ENCODE measurements at regions not wholly inside any gene's neighbourhood (a gene's known extent, or its start where the extent isn't known, plus 50 kb on each side); places are given as distances from the start of the nearest gene placed in this dataset.
A peak's percentile ranks its signal among the peaks of the same experiment; 100 is the strongest.

DNA sequence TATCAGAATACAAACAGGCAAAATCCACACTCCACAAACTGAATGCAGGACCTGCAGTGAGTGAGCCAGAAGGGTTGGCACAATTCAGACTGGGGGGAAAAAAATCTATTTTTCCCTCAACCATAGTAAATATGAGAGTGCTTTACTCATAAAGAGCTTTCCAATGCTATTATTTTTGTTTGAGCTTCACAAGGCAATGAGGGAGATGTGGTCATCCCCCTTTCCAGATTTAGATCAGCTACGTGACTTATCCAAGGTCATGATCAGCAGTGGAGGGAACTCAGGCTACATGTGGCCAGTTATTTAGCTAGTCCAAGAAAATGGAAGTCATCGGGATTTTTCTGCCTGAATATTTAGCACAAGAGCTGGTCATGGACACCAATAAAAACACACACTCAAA lies 120.4 kb upstream of the KLF7 start:
- Mint-ChIP-seq H3K27ac (peak overlapping the region in 1 of 2 donors; percentile 43), H3K27me3 (no peaks in the 10 kb centered on the region), H3K4me3 (peak overlapping the region in 1 of 2 donors; percentile 4), H3K9me3 (peaks cover 0 to 9% of the 10 kb centered on the region in 2 donors), H3K4me1 (peaks cover 39% of the 10 kb centered on the region)
- no peak for DNase-seq
- ATAC-seq: peak; percentile 68

DNA sequence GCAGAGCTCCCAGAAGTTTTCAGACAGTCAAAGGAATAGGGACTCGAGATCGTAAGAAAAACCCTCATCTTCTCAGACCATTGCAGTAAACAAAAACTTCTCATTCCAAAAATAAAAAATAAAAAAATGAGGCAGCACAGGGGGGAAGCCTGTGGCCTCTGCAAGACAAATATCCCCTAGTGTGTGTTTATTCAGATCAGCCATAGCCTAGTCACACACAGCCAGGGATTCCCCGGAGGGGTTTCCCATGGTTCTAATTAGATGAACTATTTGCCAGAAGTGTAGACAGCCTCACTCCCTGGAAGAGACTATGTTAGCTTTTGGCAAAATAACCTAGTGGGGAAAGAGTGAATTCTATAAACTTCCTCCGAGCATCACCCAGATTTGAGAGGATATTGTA lies 122.9 kb upstream of the KLF7 start:
- Mint-ChIP-seq H3K27me3 (no peaks in the 10 kb centered on the region), H3K9me3 (peaks cover 0 to 9% of the 10 kb centered on the region in 2 donors), H3K4me3 (no peak overlapping the region), H3K27ac (no peak overlapping the region), H3K4me1 (peaks cover 29% of the 10 kb centered on the region)
- DNase-seq: peak in 1 of 2 donors; percentile 56
- peak; percentile 92 for ATAC-seq

DNA sequence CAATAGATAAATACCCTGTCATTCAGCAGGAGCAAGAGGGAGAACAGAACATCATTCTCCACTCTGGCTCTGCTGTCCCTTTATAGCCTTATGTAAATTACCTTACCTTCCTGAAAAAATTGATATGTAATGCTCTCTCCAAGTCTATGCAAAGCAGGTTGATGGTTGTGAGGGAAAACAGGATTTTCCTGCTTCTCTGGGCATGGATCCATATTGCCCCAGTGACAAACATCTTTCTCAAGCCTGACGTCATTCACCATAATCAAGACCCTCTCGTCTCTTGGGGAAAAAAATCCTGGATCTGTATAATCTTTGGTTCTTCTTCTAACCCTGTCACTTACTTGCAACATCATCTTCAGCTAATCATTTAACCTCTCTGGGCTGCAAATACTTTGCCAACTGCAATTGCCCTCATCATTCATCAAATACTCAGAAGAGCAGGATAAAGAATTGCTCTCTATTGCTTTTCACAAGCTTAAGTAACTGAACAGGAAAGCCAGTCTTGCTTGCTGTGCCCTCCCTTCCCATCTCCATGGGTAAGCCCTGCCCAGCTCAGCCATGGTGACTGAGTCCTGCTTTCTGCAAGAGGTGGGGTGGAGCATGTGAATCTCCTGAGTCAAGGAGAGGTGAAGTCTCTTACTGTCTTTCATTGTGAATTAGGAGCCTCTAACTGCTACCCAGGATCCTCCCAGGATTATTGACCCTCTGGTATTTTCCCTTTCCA lies 123.7 kb upstream of the KLF7 start:
- Mint-ChIP-seq H3K4me1 (peaks cover 27% of the 10 kb centered on the region), H3K4me3 (no peak overlapping the region), H3K9me3 (peaks cover 0 to 9% of the 10 kb centered on the region in 2 donors), H3K27ac (peak overlapping the region in 1 of 2 donors; percentile 60), H3K27me3 (no peaks in the 10 kb centered on the region)
- DNase-seq (no peak), ATAC-seq (no peak)

DNA sequence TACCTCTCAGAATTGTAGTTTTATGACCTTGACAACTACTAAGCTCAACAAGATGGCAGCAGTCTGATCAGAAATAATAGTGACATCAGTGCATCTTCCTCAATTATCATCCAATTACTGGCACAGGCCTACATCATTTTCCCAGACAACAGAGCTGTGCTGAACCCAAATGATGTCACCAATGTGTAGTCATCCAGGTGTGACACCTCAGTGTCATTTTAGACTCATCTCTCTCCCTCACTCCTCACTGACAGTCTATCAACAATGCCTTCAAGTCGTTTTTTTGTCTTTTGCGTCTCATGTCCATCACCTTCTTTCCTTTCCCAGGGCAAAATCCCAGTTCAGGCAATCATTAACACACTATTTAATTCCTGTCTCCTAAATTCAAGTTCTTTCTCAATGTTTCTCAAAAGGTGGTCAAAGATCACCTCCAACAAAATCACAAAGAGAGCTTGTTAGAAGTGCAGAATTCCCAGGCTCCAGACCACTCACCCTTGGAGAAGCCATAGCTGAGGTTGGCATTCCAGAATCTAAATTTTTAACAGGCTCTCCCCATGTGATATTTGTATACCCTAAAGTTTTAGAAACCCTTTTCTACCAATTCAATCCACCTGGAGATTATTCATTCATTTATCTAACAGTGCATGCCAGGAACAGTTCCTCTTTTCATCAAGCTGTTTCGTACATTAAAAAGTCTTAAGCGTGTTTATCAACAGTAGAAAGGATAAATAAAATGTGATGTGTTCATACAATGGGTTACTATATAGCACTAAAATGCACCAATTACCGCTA lies 125.3 kb upstream of the KLF7 start:
- no peak overlapping the region for H3K4me3 Mint-ChIP-seq
- DNase-seq (no peak), ATAC-seq (no peak)
- H3K9me3 Mint-ChIP-seq: peaks cover 0 to 9% of the 10 kb centered on the region in 2 donors
- peaks cover 11% of the 10 kb centered on the region for H3K4me1 Mint-ChIP-seq
- H3K27me3 Mint-ChIP-seq: no peaks in the 10 kb centered on the region
- H3K27ac Mint-ChIP-seq: no peak overlapping the region

DNA sequence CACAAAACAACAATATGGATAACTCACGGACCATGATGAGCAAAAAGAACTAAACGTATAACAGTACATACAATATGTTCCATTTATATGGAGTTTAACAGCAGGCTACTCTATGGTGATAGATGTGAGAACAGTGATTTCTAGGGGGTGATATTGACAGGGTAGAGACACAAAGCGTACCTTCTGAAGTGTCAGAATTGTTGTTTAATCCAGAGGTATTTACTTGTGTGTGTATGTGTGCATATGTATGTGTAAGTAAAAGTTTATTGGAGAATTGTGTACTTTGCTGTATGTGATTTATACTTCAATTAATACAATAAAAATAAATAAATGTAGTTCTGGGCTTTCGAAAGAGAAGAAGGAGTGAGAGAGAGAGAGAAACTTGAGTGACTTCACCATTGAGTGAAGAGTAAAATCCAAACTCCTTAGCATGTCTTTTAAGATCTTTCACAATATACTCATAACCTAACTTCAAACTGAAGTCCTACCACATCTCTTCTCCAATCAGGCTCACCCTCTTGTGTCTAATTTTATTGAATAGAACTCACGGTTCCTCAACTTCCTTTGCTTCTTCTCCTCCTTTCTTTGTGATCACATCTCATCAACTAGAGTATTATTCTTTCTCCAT lies 126.0 kb upstream of the KLF7 start:
- H3K27me3 Mint-ChIP-seq: no peaks in the 10 kb centered on the region
- no peak overlapping the region for H3K4me3 Mint-ChIP-seq
- H3K27ac Mint-ChIP-seq: no peak overlapping the region
- peaks cover 7% of the 10 kb centered on the region for H3K4me1 Mint-ChIP-seq
- ATAC-seq (peak; percentile 61), DNase-seq (no peak)
- peaks cover 0 to 9% of the 10 kb centered on the region in 2 donors for H3K9me3 Mint-ChIP-seq

DNA sequence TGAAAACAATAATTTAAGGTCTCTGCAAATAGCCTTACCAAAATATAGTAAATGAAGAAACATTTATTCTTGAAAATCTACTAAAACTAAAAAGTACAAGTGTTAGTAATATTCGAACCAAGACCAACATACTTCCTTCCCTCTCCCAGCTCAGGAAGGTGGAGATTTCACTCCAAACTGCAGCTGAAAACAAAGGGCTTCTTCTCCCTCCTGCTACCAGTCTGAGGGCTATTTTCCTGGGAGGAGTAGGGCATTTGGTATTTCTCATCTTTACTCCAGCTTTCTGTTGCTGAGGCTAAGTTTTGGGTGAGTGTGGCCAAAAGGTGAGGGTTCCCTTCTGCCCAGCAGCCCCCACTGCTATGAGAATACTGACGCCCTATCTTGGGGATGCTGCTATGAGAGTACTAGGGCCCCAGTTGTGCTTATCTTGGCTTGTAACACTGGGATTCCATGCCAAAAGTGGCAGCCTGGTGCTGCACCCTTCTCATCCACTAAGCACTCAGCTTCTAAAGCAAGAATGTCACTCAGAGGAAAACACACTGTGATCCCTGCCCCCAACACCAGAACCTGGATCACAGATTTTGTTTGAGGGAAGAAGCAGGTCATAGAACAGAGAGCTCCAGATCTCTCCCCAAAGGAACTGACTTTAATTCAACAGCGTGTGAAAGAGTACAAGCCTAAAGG lies 130.7 kb upstream of the KLF7 start:
- Mint-ChIP-seq H3K27me3 (no peaks in the 10 kb centered on the region), H3K27ac (peak overlapping the region in 1 of 2 donors; percentile 29), H3K9me3 (peaks cover 0 to 4% of the 10 kb centered on the region in 2 donors), H3K4me3 (no peak overlapping the region), H3K4me1 (no peaks in the 10 kb centered on the region)
- ATAC-seq (no peak), DNase-seq (no peak)

DNA sequence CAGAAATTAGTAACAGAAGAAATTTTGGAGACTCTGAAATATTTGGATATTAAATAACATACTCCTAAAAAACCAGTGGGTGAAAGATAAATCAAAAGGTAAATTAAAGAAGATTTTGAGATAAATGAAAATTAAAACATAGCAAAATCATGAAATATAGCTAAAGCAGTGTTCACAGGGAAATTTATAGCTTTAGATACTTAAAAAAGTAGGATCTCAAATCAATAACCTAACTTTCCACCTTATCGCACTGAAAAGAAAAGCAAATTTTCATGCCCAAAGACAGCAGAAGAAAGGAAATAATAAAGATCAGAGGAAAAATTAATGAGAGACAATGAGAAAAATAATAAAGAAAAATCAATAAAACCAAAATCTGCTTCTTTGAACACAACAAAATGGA lies 135.1 kb upstream of the KLF7 start:
- no peak overlapping the region for H3K27ac Mint-ChIP-seq
- no peaks in the 10 kb centered on the region for H3K27me3 Mint-ChIP-seq
- no peaks in the 10 kb centered on the region for H3K9me3 Mint-ChIP-seq

DNA sequence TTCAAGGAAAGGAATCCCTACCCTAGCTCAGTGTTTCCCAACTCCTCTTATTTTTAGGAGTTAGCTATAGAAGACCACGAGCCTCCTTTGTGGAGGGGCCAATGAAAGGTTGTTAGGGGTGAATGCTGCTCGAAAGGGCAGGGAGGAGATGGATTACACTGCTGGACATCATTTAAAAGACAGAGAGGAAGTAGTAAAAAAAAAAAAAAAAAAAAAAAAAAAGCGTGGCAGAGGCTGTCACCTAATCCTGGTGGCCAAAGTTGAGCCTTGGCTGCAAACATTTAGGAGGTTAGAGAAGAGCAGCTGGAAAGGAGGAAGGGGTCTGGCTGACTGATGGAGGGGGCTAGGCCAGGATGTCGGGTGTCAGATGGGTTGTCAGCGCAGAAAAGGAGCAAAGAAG lies 139.0 kb upstream of the KLF7 start:
- Mint-ChIP-seq H3K4me3 (no peak overlapping the region), H3K4me1 (peaks cover 12% of the 10 kb centered on the region), H3K9me3 (no peaks in the 10 kb centered on the region), H3K27ac (peak overlapping the region in 1 of 2 donors; percentile 67), H3K27me3 (no peaks in the 10 kb centered on the region)
- ATAC-seq: no peak
- DNase-seq: no peak

More for the DNA sequence above, 135.1 kb upstream of the KLF7 start:
- Mint-ChIP-seq H3K4me3 (no peak overlapping the region), H3K4me1 (no peaks in the 10 kb centered on the region)
- ATAC-seq (no peak), DNase-seq (no peak)

DNA sequence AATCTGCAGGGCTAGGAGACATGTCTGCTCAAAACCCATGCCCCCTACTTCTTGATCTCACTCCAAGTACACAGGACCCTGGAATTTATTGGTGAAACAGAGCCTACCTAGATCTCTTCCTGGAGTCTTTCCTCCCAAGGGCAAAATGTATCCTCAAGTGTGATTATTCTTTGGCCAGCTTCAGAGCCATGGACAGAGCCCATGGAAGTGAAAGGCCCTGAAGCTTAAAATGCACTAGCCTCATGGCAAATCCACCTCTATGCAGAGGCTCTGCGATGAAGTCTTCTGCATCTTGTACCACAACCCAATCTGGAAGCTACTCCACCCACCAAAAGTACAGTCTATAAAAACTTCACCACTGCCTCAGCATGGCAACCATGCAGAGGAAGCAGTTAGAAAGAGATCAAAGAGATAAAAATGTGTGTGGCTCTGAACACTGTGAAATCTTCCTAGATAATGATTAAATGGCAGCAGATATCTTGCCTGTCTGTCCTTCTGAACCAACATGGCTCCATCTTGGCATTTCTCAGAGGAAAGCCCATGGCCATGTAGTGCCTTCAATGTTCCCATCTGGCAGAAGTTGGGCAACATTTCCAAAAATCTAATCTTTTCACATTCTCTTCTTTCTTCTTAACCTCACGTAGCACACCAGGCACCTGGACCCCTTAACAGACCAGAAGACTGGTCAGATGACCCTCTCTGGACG lies 142.9 kb upstream of the KLF7 start:
- no peaks in the 10 kb centered on the region for H3K27me3 Mint-ChIP-seq
- peaks cover 25% of the 10 kb centered on the region for H3K4me1 Mint-ChIP-seq
- no peak overlapping the region for H3K4me3 Mint-ChIP-seq
- DNase-seq (no peak), ATAC-seq (no peak)
- H3K9me3 Mint-ChIP-seq: peaks cover 0 to 4% of the 10 kb centered on the region in 2 donors
- H3K27ac Mint-ChIP-seq: no peak overlapping the region

DNA sequence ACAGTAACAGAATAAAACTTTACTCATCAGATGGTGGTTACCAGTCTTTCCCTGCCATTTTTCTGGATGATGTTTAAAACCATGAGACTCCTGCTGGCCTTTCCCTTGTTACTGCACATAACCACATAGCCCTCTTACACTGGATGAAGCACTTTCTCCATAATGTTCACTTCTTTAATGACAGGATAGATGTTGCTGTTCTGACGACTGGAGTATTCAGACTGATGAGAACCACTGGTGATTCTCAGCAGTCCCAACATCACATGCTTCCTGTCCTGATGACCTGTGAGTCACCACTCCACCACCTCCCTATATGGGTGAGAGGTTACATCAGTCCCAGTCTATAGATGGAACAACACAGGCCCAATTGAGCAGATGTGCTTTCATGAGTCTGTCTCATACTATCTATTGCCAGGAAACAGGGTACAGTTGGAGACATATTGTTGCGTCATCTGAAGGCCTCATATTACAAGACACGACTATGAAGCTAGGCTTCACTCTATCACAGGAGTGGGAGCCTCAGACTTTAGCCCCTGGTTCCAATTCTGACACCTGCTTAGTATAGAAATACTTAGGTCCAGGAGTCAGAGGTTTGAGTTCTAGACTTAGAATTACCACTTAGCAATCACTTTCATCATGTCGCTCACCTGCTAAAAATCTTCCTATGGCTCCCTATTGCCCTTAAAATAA lies 145.7 kb upstream of the KLF7 start:
- H3K4me3 Mint-ChIP-seq: peak overlapping the region in 1 of 2 donors; percentile 47
- peak in 1 of 2 donors; percentile 78 for DNase-seq
- H3K4me1 Mint-ChIP-seq: peaks cover 25% of the 10 kb centered on the region
- peak; percentile 99 for ATAC-seq
- H3K9me3 Mint-ChIP-seq: peaks cover 0 to 4% of the 10 kb centered on the region in 2 donors
- H3K27ac Mint-ChIP-seq: peak overlapping the region; percentile 54 to 87
- no peaks in the 10 kb centered on the region for H3K27me3 Mint-ChIP-seq

DNA sequence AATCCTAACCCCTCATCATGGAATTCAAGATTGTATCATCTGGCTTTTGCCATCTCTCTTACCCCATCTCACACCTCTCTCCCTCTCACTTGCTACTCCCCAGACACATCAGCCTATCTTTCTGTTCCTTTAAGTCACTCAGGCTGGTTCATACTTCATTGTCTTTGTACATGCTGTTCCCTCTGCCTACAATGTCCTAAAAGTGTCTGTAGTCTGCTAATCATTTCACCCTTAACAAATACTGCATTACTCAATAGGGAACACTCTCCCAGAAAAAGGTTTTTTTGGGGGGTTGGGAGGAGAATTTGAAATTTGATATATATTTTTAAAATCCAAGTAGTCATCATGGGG lies 146.2 kb upstream of the KLF7 start:
- H3K27ac Mint-ChIP-seq: peak overlapping the region; percentile 54 to 87

DNA sequence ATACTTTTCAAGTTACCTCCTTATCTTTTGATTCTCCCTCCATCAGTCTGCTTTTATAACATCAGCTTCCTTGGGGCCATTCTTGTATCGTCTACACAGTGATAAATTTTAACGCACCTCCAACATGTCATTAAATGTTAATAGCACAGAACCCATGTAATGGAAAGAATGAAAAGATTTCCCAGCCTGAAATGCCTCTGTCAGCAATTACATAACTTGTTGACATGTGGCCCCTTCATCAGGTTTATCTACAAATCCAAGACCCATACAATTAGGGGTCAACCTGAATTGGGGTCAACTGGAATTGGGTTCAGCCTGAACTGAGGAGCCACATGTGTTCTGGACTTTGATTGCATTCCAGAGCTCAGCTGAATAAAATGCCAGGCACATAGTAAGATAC lies 148.2 kb upstream of the KLF7 start:
- H3K4me1 Mint-ChIP-seq: peaks cover 19% of the 10 kb centered on the region
- no peak overlapping the region for H3K4me3 Mint-ChIP-seq
- no peak for DNase-seq
- no peaks in the 10 kb centered on the region for H3K27me3 Mint-ChIP-seq
- peaks cover 0 to 4% of the 10 kb centered on the region in 2 donors for H3K9me3 Mint-ChIP-seq
- no peak overlapping the region for H3K27ac Mint-ChIP-seq
- ATAC-seq: no peak

More for the DNA sequence above, 146.2 kb upstream of the KLF7 start:
- no peak for DNase-seq
- Mint-ChIP-seq H3K4me3 (peak overlapping the region in 1 of 2 donors; percentile 47), H3K27me3 (no peaks in the 10 kb centered on the region), H3K9me3 (peaks cover 0 to 4% of the 10 kb centered on the region in 2 donors), H3K4me1 (peaks cover 25% of the 10 kb centered on the region)
- ATAC-seq: no peak

DNA sequence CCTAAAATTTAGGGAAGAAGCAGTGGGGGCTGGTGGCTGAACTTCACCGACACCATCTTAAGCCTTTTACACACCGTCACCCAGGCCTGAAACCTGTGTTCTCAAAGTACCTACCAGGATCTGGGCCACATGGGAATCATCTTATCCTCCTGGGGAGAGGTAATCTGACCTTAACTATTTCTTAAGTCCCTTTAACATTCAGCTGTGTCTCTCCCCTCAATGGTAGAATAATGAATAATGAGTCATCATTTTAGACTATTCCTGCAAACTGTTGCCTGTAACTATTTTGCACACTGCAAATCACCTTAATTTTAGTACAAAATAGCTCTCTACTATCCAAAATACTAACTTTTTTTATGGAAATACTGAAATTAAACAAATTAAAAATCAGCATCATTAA lies 149.4 kb upstream of the KLF7 start:
- Mint-ChIP-seq H3K4me1 (peaks cover 18% of the 10 kb centered on the region), H3K4me3 (no peak overlapping the region), H3K27me3 (no peaks in the 10 kb centered on the region), H3K9me3 (peaks cover 0 to 4% of the 10 kb centered on the region in 2 donors), H3K27ac (peak overlapping the region in 1 of 2 donors; percentile 41)
- DNase-seq: no peak
- no peak for ATAC-seq

DNA sequence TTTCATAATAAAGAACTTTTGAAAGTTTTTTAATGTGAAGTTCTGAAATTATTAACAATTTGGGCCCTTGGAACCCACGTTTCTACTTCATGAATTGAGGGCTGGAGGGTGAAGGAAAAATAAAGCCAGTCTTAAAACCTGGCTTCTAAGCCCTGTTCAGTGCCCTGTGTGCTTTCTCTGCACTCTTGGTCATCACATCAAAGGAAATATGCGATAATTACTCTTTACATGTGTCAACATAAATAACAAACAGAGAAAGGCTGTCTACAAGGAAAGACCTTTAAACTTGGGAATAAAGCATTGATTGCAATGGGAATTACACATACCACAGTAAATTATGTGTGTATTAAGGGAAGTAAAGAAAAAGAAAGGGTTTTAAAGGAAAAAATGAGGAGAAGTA lies 150.7 kb upstream of the KLF7 start:
- Mint-ChIP-seq H3K4me1 (peaks cover 13% of the 10 kb centered on the region), H3K4me3 (no peak overlapping the region)

More for the DNA sequence above, 150.7 kb upstream of the KLF7 start:
- H3K27me3 Mint-ChIP-seq: no peaks in the 10 kb centered on the region
- peaks cover 0 to 4% of the 10 kb centered on the region in 2 donors for H3K9me3 Mint-ChIP-seq
- no peak for DNase-seq
- no peak for ATAC-seq
- peak overlapping the region in 1 of 2 donors; percentile 82 for H3K27ac Mint-ChIP-seq

All from stimulated activated naive CD8-positive, alpha-beta T cell treated with anti-CD3 and anti-CD28 coated beads, Interleukin-15, amount 100 ng/mL, for 72 hours (primary cell).